GM12864 (cell line): ENCODE measurements at regions not wholly inside any gene's neighbourhood (a gene's known extent, or its start where the extent isn't known, plus 50 kb on each side); places are given as distances from the start of the nearest gene placed in this dataset.

Experiments used
- DNase-seq: peaks from one replicate; pipeline ENCODE4 v3.0.0-alpha.2; 2011; ENCODE audit warnings: low read depth
- H3K4me3 ChIP-seq: 2 replicates; pipeline ENCODE4 v1.5.1; 2011; ENCODE audit warnings: mild to moderate bottlenecking, low read depth, low read length, control low read depth
- TF ChIP-seq, protein P1 (sequence below): IDR thresholded peaks from 2 replicates; pipeline ENCODE4 v1.5.1; 2011; ENCODE audit warnings: low read depth, mild to moderate bottlenecking, moderate library complexity, low read length, control low read depth, inconsistent platforms; ENCODE audit errors: missing control alignments

DNA sequence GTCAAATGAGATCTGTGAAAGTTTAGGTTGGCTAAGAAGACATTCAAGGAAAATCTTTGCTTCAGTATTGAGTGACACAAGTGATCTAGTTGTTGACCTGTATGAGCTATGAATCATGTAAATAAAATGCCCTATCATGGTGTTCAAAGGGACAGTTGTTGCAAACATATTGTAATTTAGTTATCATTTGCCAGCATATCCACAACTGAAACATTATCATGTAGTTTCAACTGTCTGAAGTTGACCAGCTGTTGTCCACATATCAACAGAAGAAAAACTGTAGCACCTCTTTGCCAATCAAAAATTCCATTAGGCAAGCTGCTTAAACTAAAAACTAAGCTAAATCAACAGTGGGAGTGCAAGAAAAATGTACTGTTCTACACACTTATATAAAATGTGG is 527.1 kb upstream of the NRXN1 start:
- no peak overlapping the region for H3K4me3 ChIP-seq
- DNase-seq = no peak
- TF ChIP-seq, protein P1, sequence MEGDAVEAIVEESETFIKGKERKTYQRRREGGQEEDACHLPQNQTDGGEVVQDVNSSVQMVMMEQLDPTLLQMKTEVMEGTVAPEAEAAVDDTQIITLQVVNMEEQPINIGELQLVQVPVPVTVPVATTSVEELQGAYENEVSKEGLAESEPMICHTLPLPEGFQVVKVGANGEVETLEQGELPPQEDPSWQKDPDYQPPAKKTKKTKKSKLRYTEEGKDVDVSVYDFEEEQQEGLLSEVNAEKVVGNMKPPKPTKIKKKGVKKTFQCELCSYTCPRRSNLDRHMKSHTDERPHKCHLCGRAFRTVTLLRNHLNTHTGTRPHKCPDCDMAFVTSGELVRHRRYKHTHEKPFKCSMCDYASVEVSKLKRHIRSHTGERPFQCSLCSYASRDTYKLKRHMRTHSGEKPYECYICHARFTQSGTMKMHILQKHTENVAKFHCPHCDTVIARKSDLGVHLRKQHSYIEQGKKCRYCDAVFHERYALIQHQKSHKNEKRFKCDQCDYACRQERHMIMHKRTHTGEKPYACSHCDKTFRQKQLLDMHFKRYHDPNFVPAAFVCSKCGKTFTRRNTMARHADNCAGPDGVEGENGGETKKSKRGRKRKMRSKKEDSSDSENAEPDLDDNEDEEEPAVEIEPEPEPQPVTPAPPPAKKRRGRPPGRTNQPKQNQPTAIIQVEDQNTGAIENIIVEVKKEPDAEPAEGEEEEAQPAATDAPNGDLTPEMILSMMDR = no peak

DNA sequence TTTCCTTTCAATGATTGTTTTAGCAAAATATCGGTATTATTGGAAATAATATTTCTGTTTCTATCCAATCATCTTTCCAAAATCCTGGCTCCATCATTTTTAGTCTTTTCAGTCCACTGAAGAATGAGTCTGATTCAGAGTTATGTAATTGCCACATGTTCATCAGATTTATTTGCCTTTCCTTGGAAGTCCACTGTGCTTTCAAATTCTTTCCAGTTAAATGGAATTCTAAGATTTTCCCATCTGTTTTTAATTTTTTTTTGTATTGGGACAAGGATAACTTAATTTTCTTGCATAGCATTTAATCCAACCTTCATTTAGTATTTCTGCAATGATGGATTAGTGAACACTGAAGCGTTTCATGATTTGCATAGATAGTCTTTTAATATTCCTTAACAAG is 521.5 kb upstream of the NRXN1 start:
- TF ChIP-seq, protein P1 = no peak
- H3K4me3 ChIP-seq = no peak overlapping the region
- no peak for DNase-seq

DNA sequence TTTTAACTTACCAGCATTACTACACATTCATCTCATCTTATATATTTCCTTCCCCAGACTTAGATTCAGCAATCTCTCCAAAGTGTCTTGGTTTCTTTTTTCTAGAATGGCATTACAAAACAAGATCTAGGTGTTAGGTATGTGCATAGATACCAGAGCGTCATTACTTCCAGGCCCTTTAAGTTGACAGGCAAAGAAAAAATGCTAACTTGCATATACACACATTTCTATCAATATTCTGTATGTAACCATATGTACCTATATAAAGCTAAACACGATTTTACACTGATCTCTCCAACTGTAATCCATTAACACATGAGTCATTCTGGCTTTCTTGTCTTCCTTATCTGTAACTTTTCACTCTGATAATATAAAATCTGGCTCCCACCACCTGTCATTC is 503.8 kb upstream of the NRXN1 start:
- TF ChIP-seq, protein P1 = no peak

DNA sequence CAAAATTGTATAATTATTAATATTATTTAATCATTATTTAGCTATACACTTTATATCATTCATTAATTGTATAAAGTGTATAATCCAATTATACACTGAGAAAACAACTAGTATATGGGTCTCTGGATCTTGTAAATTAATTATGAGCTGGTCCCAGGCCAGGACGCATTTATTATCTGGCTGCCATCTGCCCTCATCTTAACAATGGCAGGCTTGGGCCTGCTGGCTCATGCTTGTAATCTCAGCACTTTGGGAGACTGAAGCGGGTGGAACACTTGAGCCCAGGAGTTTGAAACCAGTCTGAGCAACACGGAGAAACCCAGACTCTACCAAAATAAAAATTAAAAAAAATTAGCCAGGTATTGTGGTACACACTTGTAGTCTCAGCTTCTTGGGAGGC is 502.2 kb upstream of the NRXN1 start:
- H3K4me3 ChIP-seq = no peak overlapping the region
- DNase-seq = no peak
- TF ChIP-seq, protein P1 = no peak

More for the DNA sequence above, 503.8 kb upstream of the NRXN1 start:
- no peak for DNase-seq
- no peak overlapping the region for H3K4me3 ChIP-seq

DNA sequence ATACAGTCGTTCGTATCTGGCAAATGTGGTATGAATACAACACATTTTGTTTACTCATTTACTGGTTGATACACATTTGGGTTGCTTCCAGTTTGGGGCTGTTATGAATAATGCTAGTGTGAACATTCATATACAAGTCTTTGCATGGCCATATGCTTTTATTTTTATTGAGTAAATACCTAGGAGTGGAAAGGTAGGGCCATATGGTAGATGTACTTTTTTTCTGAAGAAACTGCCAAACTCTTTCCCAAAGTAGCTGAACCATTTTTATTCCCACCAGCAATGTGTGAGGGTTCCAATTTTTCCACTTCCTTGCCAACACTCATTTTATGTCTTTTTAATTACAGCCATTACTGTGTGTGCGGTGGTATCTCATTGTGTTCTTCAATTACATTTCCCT is 496.2 kb upstream of the NRXN1 start:
- TF ChIP-seq, protein P1 = no peak
- H3K4me3 ChIP-seq = no peak overlapping the region
- DNase-seq = no peak

DNA sequence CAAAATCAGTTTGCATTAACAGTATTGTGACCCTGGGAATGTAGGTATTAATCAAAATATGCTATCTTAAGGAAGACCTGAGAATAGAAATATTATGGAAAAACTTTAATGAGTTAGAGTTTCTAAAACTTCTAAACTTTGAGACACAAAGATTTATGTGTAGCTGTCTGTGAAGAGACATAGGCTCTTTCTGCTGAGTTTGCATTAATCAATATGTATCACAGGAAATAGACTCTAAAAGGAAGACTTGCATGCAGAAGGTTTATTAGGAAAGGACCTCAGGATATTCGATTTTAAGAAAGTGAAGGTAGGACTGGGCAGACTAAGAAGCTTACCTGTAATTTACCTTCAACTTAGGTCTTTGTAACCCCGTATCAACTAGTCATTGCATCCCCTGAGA is 494.8 kb upstream of the NRXN1 start:
- TF ChIP-seq, protein P1 = no peak
- DNase-seq = no peak
- H3K4me3 ChIP-seq = no peak overlapping the region

DNA sequence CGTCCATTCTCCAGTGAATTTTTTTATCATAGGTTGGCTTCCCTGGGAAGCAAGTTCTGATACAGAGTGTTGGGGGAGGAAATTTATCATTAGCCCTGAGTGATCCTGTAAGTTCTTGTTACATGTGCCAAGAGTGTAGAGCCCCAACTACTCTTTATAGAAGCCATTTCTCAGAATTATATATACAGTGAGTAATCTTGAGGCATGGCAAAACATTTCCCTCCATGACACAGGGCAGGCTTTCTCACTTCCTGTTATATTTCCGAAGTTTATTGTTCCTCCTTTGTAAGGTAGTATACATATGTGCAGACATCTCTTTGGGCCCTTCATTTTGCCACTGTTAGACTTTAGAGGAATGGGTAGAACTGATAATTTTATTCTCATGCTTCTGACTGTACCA is 484.7 kb upstream of the NRXN1 start:
- TF ChIP-seq, protein P1 = no peak
- no peak for DNase-seq
- no peak overlapping the region for H3K4me3 ChIP-seq
